GM23338 (cell line): ENCODE measurements at regions not wholly inside any gene's neighbourhood (a gene's known extent, or its start where the extent isn't known, plus 50 kb on each side); places are given as distances from the start of the nearest gene placed in this dataset.

Experiments
- ATAC-seq: fragments of 200-7000 bp; cut with Tn5 transposase; 3 replicates; pipeline ENCODE4 v1.9.1; 2020
- DNase-seq: peaks from one replicate; pipeline ENCODE4 v3.0.0-alpha.2; 2015; ENCODE audit warnings: low spot score
- H2AFZ ChIP-seq: fragments of 200-600 bp; sonication (generic); 2 replicates; pipeline ENCODE4 v1.8.0; 2016; ENCODE audit warnings: antibody characterized with exemption, mild to moderate bottlenecking, moderate library complexity
- H3F3A ChIP-seq: fragments of 200-600 bp; sonication (generic); replicated peaks from 2 replicates; pipeline ENCODE4 v1.8.0; 2017; ENCODE audit warnings: antibody characterized with exemption, mixed run types, low read depth
- H3K27ac ChIP-seq: fragments of 200-600 bp; sonication (generic); 2 replicates; pipeline ENCODE4 v1.6.1; 2016; ENCODE audit warnings: low read depth
- H3K27me3 ChIP-seq: fragments of 200-600 bp; sonication (generic); 2 replicates; pipeline ENCODE4 v1.8.0; 2016; ENCODE audit warnings: mild to moderate bottlenecking, mixed run types, moderate library complexity; ENCODE audit not compliant: insufficient read depth
- H3K36me3 ChIP-seq: fragments of 200-600 bp; sonication (generic); 2 replicates; pipeline ENCODE4 v1.8.0; 2016; ENCODE audit warnings: mild to moderate bottlenecking; ENCODE audit not compliant: insufficient read depth
- H3K4me1 ChIP-seq: fragments of 200-600 bp; sonication (generic); 2 replicates; pipeline ENCODE4 v1.8.0; 2016; ENCODE audit warnings: mild to moderate bottlenecking, moderate library complexity; ENCODE audit not compliant: insufficient read depth
- H3K4me2 ChIP-seq: fragments of 200-600 bp; sonication (generic); 2 replicates; pipeline ENCODE4 v1.7.1; 2017; ENCODE audit warnings: mixed run types
- H3K4me3 ChIP-seq: fragments of 200-600 bp; sonication (generic); 2 replicates; pipeline ENCODE4 v1.6.1; 2016; ENCODE audit warnings: mixed run types
- H3K79me2 ChIP-seq: fragments of 200-600 bp; sonication (generic); replicated peaks from 2 replicates; pipeline ENCODE4 v1.8.0; 2017; ENCODE audit warnings: mild to moderate bottlenecking; ENCODE audit not compliant: insufficient read depth
- H3K9me2 ChIP-seq: fragments of 200-600 bp; sonication (generic); 2 replicates; pipeline ENCODE4 v1.8.0; 2017; ENCODE audit not compliant: insufficient read depth
- H4K20me1 ChIP-seq: fragments of 200-600 bp; sonication (generic); replicated peaks from 2 replicates; pipeline ENCODE4 v1.8.0; 2017; ENCODE audit warnings: mild to moderate bottlenecking; ENCODE audit not compliant: insufficient read depth
- H3K27ac Mint-ChIP-seq: 2 replicates; pipeline ENCODE4 v1.8.0; 2020; ENCODE audit warnings: inconsistent platforms, mild to moderate bottlenecking, moderate library complexity, mixed read lengths
- H3K27me3 Mint-ChIP-seq: 3 replicates; pipeline ENCODE4 v1.8.0; 2022; ENCODE audit warnings: low read depth, mild to moderate bottlenecking, moderate library complexity, mixed read lengths, inconsistent platforms; ENCODE audit not compliant: insufficient read depth, poor library complexity
- H3K36me3 Mint-ChIP-seq: 3 replicates; pipeline ENCODE4 v1.8.0; 2021; ENCODE audit warnings: low read depth, mild to moderate bottlenecking, inconsistent platforms, moderate library complexity, mixed read lengths
- H3K4me1 Mint-ChIP-seq: 3 replicates; pipeline ENCODE4 v1.8.0; 2020; ENCODE audit warnings: mild to moderate bottlenecking, inconsistent platforms, mixed read lengths
- H3K4me3 Mint-ChIP-seq: 3 replicates; pipeline ENCODE4 v1.8.0; 2021; ENCODE audit warnings: moderate library complexity, mild to moderate bottlenecking, inconsistent platforms, mixed read lengths
- H3K9me3 Mint-ChIP-seq: 3 replicates; pipeline ENCODE4 v1.8.0; 2020; ENCODE audit warnings: moderate library complexity, mild to moderate bottlenecking, inconsistent platforms, mixed read lengths
- CREB1 ChIP-seq: fragments of 250-450 bp; sonication (Bioruptor Pico); IDR thresholded peaks from 2 replicates; pipeline ENCODE4 v1.5.0; 2020; ENCODE audit warnings: low read depth, mild to moderate bottlenecking, moderate library complexity
- ETS1 ChIP-seq: IDR thresholded peaks from 2 replicates; pipeline ENCODE4 v1.6.1; 2016; ENCODE audit warnings: antibody characterized with exemption
- EZH2 ChIP-seq: fragments of 200-600 bp; sonication (generic); IDR thresholded peaks from one replicate; pipeline ENCODE4 v1.8.0; 2017; ENCODE audit warnings: antibody characterized with exemption, mild to moderate bottlenecking, low read depth; ENCODE audit not compliant: unreplicated experiment
- NANOG ChIP-seq: IDR thresholded peaks from 2 replicates; pipeline ENCODE4 v1.6.1; 2016; ENCODE audit warnings: antibody characterized with exemption, borderline replicate concordance
- POLR2AphosphoS5 ChIP-seq: IDR thresholded peaks from 2 replicates; pipeline ENCODE4 v1.6.1; 2016; ENCODE audit warnings: antibody characterized with exemption, low read depth
- REST ChIP-seq: IDR thresholded peaks from one replicate; pipeline ENCODE4 v1.6.1; 2018; ENCODE audit warnings: antibody characterized with exemption; ENCODE audit not compliant: unreplicated experiment
- STAT1 ChIP-seq: IDR thresholded peaks from one replicate; pipeline ENCODE4 v1.6.1; 2016; ENCODE audit warnings: antibody characterized with exemption; ENCODE audit not compliant: unreplicated experiment
- ZNF114 ChIP-seq: fragments of 250-450 bp; sonication (Bioruptor Pico); IDR thresholded peaks from 2 replicates; pipeline ENCODE4 v1.5.0; 2020; ENCODE audit warnings: mild to moderate bottlenecking, moderate library complexity
- ZNF331 ChIP-seq: fragments of 250-450 bp; sonication (Bioruptor Pico); IDR thresholded peaks from 2 replicates; pipeline ENCODE4 v1.5.0; 2020; ENCODE audit warnings: low read depth, mild to moderate bottlenecking, moderate library complexity
- ZNF462 ChIP-seq: fragments of 250-450 bp; sonication (Bioruptor Pico); IDR thresholded peaks from 2 replicates; pipeline ENCODE4 v1.5.0; 2020; ENCODE audit warnings: mild to moderate bottlenecking, moderate library complexity

- TF ChIP-seq REST = no peak
- no peak for TF ChIP-seq STAT1
- TF ChIP-seq CREB1 = no peak
- TF ChIP-seq NANOG = no peak
- TF ChIP-seq EZH2 = no peak
Measured at GRCh38 chr1:69413129-69413528, 154.6 kb upstream of the LRRC7 start (continued).

DNA sequence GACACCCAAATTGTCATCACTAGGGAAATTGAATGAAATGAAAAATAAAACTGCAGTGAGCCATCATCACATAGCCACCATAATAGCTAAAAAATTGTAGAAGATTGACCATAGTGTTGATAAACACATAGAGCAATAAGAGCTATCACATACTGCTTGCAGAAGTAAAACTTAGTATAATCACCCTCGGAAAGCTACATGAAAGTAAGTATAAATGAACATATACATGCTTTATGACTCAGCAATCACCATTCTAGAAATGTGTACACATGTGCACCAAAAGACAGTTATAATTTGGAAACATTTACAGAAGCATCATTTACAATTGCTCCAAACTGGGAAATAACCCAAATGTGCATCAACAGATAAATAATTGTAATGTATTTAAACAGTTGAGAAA is 153.1 kb upstream of the LRRC7 start:
- Histone ChIP-seq H4K20me1 (no peaks in the 10 kb centered on the region), H3K9me2 (0 out of 2 replicates have a peak, but pooled peaks cover under 1% of the 10 kb centered on the region), H3K79me2 (no peaks in the 10 kb centered on the region), H3K36me3 (no peaks in the 10 kb centered on the region), H3K27me3 (no peaks in the 10 kb centered on the region), H3K4me3 (no peak overlapping the region), H3K4me1 (no peaks in the 10 kb centered on the region), H2AFZ (no peak overlapping the region), H3K27ac (no peak overlapping the region), H3F3A (no peaks in the 10 kb centered on the region), H3K4me2 (no peak overlapping the region)
- Mint-ChIP-seq H3K4me1 (no peaks in the 10 kb centered on the region), H3K4me3 (no peak overlapping the region), H3K36me3 (no peaks in the 10 kb centered on the region), H3K27ac (no peak overlapping the region), H3K9me3 (no peaks in the 10 kb centered on the region; the same call in 2 of the 3 replicates), H3K27me3 (no peaks in the 10 kb centered on the region)
- no peak for DNase-seq
- ATAC-seq = no peak
- TF ChIP-seq ETS1 = no peak
- TF ChIP-seq ZNF462 = no peak
- no peak for TF ChIP-seq REST
- no peak for TF ChIP-seq ZNF114
- no peak for TF ChIP-seq STAT1
- TF ChIP-seq ZNF331 (CRISPR knock-in tag) = no peak
- no peak for TF ChIP-seq POLR2AphosphoS5
- TF ChIP-seq NANOG = no peak
